Lung (tissue), 11 donors: ENCODE measurements at regions not wholly inside any gene's neighbourhood (a gene's known extent, or its start where the extent isn't known, plus 50 kb on each side); places are given as distances from the start of the nearest gene placed in this dataset.

Experiments
- ATAC-seq: fragments of 200-7000 bp; cut with Tn5 transposase; one replicate; pipeline ENCODE4 v1.9.1; 2020; ENCODE audit warnings: moderate number of reproducible peaks; ENCODE audit not compliant: insufficient read depth, low FRiP score
- DNase-seq, 3 donors: peaks; one replicate each; pipeline ENCODE4 v3.0.0-alpha.2; 2013 to 2017
- H3K27ac ChIP-seq, 2 donors: one replicate each; pipeline ENCODE4 v1.5.1; 2013; ENCODE audit warnings: mild to moderate bottlenecking in 2 of 2, moderate library complexity in 2 of 2, control low read depth in 1 of 2, inconsistent platforms in 1 of 2, low read depth in 1 of 2, low read length in 1 of 2
- H3K27me3 ChIP-seq, 3 donors: one replicate each; pipeline ENCODE4 v1.5.1; 2013; ENCODE audit warnings: low read length in 2 of 3; ENCODE audit not compliant: control insufficient read depth in 3 of 3, insufficient read depth in 3 of 3
- H3K36me3 ChIP-seq, 4 donors: one replicate each; pipeline ENCODE4 v1.5.1; 2013; ENCODE audit warnings: low read length in 4 of 4, mild to moderate bottlenecking in 1 of 4, moderate library complexity in 1 of 4; ENCODE audit not compliant: control insufficient read depth in 4 of 4, insufficient read depth in 4 of 4
- H3K4me1 ChIP-seq, 5 donors: one replicate each; pipeline ENCODE4 v1.5.1; 2013; ENCODE audit warnings: low read length in 5 of 5, mild to moderate bottlenecking in 2 of 5, moderate library complexity in 1 of 5; ENCODE audit not compliant: control insufficient read depth in 5 of 5, insufficient read depth in 5 of 5
- H3K4me3 ChIP-seq: one replicate; pipeline ENCODE4 v1.5.1; 2013; ENCODE audit warnings: mild to moderate bottlenecking, control low read depth, moderate library complexity
- H3K9ac ChIP-seq, 2 donors: one replicate each; pipeline ENCODE4 v1.5.1; 2013; ENCODE audit warnings: low read length in 2 of 2, control low read depth in 1 of 2; ENCODE audit not compliant: insufficient read depth in 1 of 2
- H3K9me3 ChIP-seq, 4 donors: one replicate each; pipeline ENCODE4 v1.5.1; 2013; ENCODE audit warnings: low read length in 3 of 4, mild to moderate bottlenecking in 1 of 4, moderate library complexity in 1 of 4; ENCODE audit not compliant: control insufficient read depth in 4 of 4, insufficient read depth in 3 of 4
- WGBS, 2 donors: extraction: QIAGEN DNeasy Blood & Tissue Kit; methylation state at CpG; one replicate each; pipeline ENCODE4 v1.1.7; 2013; 5-methylcytosine and 5-hydroxymethylcytosine counted together
- TF ChIP-seq, protein P1 (sequence below): IDR thresholded peaks from 2 replicates; pipeline ENCODE4 v1.5.1; 2012; ENCODE audit warnings: mild to moderate bottlenecking; ENCODE audit errors: control extremely low read depth, extremely low read depth
- donor health status: control.
- donor health status: control.
- donor health status: Bipolar disorder and iron deficiency.
- donor health status: healthy.
- donor health status: DM: yes; HTN: yes; CAD: no.

DNA sequence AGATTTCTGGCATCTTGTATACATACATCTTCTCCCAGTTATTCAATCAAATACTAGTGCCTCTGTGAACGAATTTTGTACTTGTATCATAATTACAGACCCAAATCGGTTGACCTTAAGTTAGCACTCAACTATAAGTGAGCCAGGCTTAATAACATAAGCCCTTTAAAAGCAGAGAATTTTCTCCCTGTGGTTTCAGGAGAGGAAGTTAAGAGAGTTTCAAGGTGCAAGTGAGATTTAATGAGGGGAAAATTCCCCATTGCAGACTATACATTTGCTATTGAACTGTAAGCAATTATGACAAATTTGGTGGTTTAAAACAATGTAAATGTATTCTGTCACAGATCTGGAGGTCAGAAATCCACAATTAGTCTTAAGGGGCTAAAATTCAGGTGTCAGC is 261.9 kb upstream of the NREP start:
- Histone ChIP-seq H3K27ac (no peak overlapping the region), H3K4me1 (peaks cover 0 to 16% (median 0%) of the 10 kb centered on the region in 5 donors), H3K9me3 (no peaks in the 10 kb centered on the region), H3K4me3 (no peak overlapping the region), H3K27me3 (no peaks in the 10 kb centered on the region), H3K9ac (no peak overlapping the region), H3K36me3 (no peaks in the 10 kb centered on the region)
- TF ChIP-seq, protein P1, sequence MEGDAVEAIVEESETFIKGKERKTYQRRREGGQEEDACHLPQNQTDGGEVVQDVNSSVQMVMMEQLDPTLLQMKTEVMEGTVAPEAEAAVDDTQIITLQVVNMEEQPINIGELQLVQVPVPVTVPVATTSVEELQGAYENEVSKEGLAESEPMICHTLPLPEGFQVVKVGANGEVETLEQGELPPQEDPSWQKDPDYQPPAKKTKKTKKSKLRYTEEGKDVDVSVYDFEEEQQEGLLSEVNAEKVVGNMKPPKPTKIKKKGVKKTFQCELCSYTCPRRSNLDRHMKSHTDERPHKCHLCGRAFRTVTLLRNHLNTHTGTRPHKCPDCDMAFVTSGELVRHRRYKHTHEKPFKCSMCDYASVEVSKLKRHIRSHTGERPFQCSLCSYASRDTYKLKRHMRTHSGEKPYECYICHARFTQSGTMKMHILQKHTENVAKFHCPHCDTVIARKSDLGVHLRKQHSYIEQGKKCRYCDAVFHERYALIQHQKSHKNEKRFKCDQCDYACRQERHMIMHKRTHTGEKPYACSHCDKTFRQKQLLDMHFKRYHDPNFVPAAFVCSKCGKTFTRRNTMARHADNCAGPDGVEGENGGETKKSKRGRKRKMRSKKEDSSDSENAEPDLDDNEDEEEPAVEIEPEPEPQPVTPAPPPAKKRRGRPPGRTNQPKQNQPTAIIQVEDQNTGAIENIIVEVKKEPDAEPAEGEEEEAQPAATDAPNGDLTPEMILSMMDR: no peak
- WGBS, 2 donors: 80 to 84% methylated on average over 2 of the region's 2 CpGs
- ATAC-seq: no peak
- DNase-seq: no peak

DNA sequence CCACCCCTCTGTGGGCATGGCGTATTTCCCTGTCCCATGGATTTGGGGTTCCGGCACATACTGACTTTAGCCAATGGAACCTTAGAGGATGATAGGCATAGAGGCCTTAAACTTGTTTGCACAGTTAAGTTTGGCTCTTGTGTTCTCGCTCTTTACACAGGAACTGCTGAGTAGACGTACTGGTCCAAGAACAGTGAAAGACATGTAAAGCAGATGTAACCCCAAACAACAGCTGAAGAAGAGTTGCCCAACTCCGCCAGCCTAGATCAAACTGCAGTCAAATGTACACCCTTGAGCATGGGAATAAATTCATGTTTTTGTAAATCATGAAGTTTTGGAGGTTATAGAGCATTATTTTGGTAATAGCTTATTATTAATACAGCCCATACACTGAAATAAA is 260.0 kb upstream of the NREP start:
- no peaks in the 10 kb centered on the region for H3K9me3 ChIP-seq
- H3K4me1 ChIP-seq: peaks cover 0 to 29% (median 0%) of the 10 kb centered on the region in 5 donors
- TF ChIP-seq, protein P1: no peak
- WGBS, 2 donors: 94% methylated on average over 5 of the region's 5 CpGs
- H3K9ac ChIP-seq: no peak overlapping the region
- no peak overlapping the region for H3K27ac ChIP-seq
- H3K27me3 ChIP-seq: no peaks in the 10 kb centered on the region
- ATAC-seq (no peak), DNase-seq (no peak)
- no peaks in the 10 kb centered on the region for H3K36me3 ChIP-seq
- no peak overlapping the region for H3K4me3 ChIP-seq

DNA sequence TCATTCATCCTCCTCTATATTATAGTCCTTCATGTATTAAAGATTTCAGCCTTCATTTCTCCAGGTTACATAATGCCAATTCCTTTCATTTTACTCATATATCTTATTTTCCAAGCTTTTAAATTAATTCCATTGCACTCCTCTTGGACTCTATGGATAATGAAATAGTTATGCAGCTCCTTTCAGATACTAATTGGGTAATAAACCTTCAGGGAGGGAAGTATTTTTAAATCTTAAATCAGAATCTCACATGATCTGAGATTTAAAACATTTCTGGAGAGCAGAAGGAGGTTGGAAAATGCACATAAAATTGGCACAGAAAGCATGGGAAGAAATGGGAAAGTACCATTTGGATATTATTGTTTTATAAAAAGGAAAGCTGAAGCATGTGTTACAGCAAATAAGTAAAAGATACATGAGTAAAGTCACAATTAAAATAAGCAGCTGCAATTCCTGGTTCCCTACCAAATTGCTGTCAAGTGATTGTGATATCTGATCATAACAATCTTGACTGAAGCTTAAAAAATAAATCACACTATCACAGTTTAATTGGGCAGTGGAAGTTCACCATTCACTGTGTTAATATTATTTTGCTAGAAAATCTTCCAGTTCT is 257.9 kb upstream of the NREP start:
- TF ChIP-seq, protein P1: no peak
- H3K4me3 ChIP-seq: no peak overlapping the region
- H3K9ac ChIP-seq: peak overlapping the region in 1 of 2 donors; percentile 26
- no peak overlapping the region for H3K27ac ChIP-seq
- H3K4me1 ChIP-seq: peaks cover 0 to 37% (median 2%) of the 10 kb centered on the region in 5 donors
- no peaks in the 10 kb centered on the region for H3K9me3 ChIP-seq
- DNase-seq: peak in 2 of 3 donors; percentile 75 to 78
- H3K36me3 ChIP-seq: no peaks in the 10 kb centered on the region
- H3K27me3 ChIP-seq: no peaks in the 10 kb centered on the region
- no peak for ATAC-seq

DNA sequence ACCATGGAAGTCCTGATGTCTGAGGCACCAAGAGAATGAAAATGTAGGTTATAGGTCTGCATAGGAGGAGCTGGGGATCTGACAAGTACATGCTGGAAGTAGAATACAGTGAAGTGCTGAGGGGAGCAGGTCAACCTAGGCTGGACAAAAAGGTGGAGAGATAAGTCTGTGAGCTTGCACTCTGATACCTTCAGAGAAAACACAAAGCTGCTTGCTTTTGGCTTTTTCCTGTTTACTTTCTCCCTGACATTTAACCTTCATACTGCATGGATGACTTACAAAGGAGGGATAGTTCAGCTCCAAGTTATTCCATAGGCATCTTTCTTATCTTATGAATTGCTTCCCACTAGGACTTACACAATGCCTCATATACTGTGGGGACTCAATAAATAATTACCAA is 256.7 kb upstream of the NREP start:
- Histone ChIP-seq H3K36me3 (no peaks in the 10 kb centered on the region), H3K27ac (no peak overlapping the region), H3K9me3 (no peaks in the 10 kb centered on the region), H3K4me1 (peaks cover 0 to 37% (median 2%) of the 10 kb centered on the region in 5 donors), H3K9ac (no peak overlapping the region), H3K4me3 (no peak overlapping the region), H3K27me3 (no peaks in the 10 kb centered on the region)
- ATAC-seq (no peak), DNase-seq (peak in 1 of 3 donors; percentile 29)
- TF ChIP-seq, protein P1: no peak
